ENCODE measurements at regions not wholly inside any gene's neighbourhood (a gene's known extent, or its start where the extent isn't known, plus 50 kb on each side); places are given as distances from the start of the nearest gene placed in this dataset.

GRCh38 chr6:125667326-125667725 is 82.1 kb upstream of the HEY2 start:
- DNase-seq (ENCODE audit: low read depth): no peak
- TF ChIP-seq, protein P1, sequence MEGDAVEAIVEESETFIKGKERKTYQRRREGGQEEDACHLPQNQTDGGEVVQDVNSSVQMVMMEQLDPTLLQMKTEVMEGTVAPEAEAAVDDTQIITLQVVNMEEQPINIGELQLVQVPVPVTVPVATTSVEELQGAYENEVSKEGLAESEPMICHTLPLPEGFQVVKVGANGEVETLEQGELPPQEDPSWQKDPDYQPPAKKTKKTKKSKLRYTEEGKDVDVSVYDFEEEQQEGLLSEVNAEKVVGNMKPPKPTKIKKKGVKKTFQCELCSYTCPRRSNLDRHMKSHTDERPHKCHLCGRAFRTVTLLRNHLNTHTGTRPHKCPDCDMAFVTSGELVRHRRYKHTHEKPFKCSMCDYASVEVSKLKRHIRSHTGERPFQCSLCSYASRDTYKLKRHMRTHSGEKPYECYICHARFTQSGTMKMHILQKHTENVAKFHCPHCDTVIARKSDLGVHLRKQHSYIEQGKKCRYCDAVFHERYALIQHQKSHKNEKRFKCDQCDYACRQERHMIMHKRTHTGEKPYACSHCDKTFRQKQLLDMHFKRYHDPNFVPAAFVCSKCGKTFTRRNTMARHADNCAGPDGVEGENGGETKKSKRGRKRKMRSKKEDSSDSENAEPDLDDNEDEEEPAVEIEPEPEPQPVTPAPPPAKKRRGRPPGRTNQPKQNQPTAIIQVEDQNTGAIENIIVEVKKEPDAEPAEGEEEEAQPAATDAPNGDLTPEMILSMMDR (IDR thresholded peaks at IDR 0.05; ENCODE audit: control insufficient read depth, extremely low read depth, insufficient read depth): no peak
- H3K4me3 ChIP-seq (ENCODE audit: low read depth, low read length): no peak overlapping the region

- DNase-seq (ENCODE audit: low read depth): no peak
- H3K4me3 ChIP-seq (ENCODE audit: low read depth, low read length): no peak overlapping the region
- TF ChIP-seq, protein P1 (IDR thresholded peaks at IDR 0.05; ENCODE audit: control insufficient read depth, extremely low read depth, insufficient read depth): no peak
These were observed 81.4 kb upstream of the HEY2 start for GRCh38 chr6:125668071-125668470.

DNA sequence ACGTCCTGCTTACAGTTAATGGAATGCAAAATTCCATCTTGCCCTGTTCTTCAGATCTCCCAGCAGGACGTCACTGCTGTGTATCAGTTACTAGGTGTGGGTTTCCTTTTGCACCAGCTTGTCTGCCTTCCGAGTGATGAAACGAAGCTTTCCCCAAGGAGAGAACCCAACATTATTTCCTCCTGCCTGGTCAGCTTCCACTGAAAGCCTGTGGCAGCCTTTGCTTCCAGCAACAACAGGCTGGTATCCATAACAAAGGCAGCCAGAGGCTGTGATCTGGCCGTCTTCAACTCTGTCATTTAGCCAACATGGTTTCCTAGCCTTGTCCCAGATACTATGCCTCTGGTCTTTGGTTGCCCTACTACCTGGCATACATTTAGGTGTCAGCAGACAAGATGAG is 78.9 kb upstream of the HEY2 start:
- H3K4me3 ChIP-seq (ENCODE audit: low read depth, low read length): no peak overlapping the region
- TF ChIP-seq, protein P1 (IDR thresholded peaks at IDR 0.05; ENCODE audit: control insufficient read depth, extremely low read depth, insufficient read depth): no peak
- DNase-seq (ENCODE audit: low read depth): no peak

DNA sequence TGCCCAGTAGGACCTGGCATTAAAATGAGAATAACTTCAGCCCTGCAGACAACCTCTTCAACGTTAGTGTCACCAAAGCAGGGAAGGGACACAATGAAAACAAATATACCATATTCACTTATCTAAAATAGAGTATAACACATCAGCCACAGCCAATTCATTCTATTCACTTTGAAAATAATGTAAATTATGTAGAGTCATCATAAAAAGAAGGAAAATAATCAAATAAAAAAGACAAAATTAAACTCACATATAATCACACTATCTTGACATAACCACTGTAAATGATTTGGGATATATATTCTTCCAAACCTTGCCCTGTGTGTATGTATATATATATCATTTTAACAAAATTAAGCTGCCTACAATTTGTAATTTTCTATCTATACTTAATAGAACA is 78.1 kb upstream of the HEY2 start:
- TF ChIP-seq, protein P1 (IDR thresholded peaks at IDR 0.05; ENCODE audit: control insufficient read depth, extremely low read depth, insufficient read depth): no peak
- DNase-seq (ENCODE audit: low read depth): no peak

DNA sequence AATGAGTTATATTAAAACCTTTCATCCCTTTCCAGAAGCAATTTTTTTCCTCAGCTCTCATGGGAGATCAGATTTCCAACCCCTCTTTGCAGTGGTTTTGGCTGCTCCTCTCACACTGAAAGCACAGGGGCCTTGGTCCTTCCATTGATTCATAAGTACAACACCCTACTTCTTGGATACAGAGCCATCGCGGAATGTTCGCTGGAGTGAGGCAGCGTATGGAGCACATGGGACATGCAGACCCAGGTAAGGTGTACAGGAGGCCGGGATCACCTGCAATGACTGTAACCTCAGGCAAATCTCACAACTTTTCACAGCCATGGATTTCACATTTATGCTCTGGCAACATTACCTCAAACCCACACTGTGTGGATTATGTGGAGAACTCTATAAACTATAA is 75.2 kb upstream of the HEY2 start:
- no peak for DNase-seq (ENCODE audit: low read depth)
- no peak overlapping the region for H3K4me3 ChIP-seq (ENCODE audit: low read depth, low read length)
- TF ChIP-seq, protein P1 (IDR thresholded peaks at IDR 0.05; ENCODE audit: control insufficient read depth, extremely low read depth, insufficient read depth): no peak

More for the DNA sequence above, 78.1 kb upstream of the HEY2 start:
- H3K4me3 ChIP-seq (ENCODE audit: low read depth, low read length): no peak overlapping the region

- H3K4me3 ChIP-seq (ENCODE audit: low read depth, low read length): no peak overlapping the region
- DNase-seq (ENCODE audit: low read depth): no peak
These were observed 70.8 kb upstream of the HEY2 start for GRCh38 chr6:125678601-125679000.

GRCh38 chr6:125679128-125679527 is 70.3 kb upstream of the HEY2 start:
- TF ChIP-seq, protein P1 (IDR thresholded peaks at IDR 0.05; ENCODE audit: control insufficient read depth, extremely low read depth, insufficient read depth): no peak
- H3K4me3 ChIP-seq (ENCODE audit: low read depth, low read length): no peak overlapping the region
- DNase-seq (ENCODE audit: low read depth): no peak

More at GRCh38 chr6:125678601-125679000, 70.8 kb upstream of the HEY2 start:
- TF ChIP-seq, protein P1 (IDR thresholded peaks at IDR 0.05; ENCODE audit: control insufficient read depth, extremely low read depth, insufficient read depth): no peak
